Activated CD8-positive, alpha-beta T cell treated with anti-CD3 and anti-CD28 coated beads, Interleukin-2, amount 10 ng/mL, durations not matched to agents 7 days and 5 days (primary cell): ENCODE measurements at regions not wholly inside any gene's neighbourhood (a gene's known extent, or its start where the extent isn't known, plus 50 kb on each side); places are given as distances from the start of the nearest gene placed in this dataset.
"Not testable (repeated sequence)": the region's sequence is repeated elsewhere in the genome, so short reads cannot be mapped to it uniquely, and the experiment has no call there.

Experiments used
- ATAC-seq: fragments of 150-1000 bp; cut with Tn5 transposase; one replicate; pipeline ENCODE4 v1.10.0; 2021; ENCODE audit warnings: moderate library complexity
- CTCF ChIA-PET: fragments of 350-600 bp; sonication (Branson Sonifier 250); formaldehyde crosslinking; loops from one replicate; lab custom pipeline; 2021; ENCODE audit warnings: antibody characterized with exemption; lab: Charles Lee
- POLR2A ChIA-PET: fragments of 350-600 bp; sonication (Branson Sonifier 250); formaldehyde crosslinking; loops from one replicate; lab custom pipeline; 2021; ENCODE audit warnings: antibody characterized with exemption; lab: Charles Lee
- DNase-seq: peaks from one replicate; pipeline ENCODE4 v3.0.0-alpha.2; 2020
- H3K27ac Mint-ChIP-seq: one replicate; pipeline ENCODE4 v1.8.0; 2021; ENCODE audit warnings: mild to moderate bottlenecking, mixed read lengths
- H3K27me3 Mint-ChIP-seq: one replicate; pipeline ENCODE4 v1.8.0; 2021; ENCODE audit warnings: low read depth, mixed read lengths
- H3K36me3 Mint-ChIP-seq: one replicate; pipeline ENCODE4 v1.8.0; 2021; ENCODE audit warnings: low read depth, mixed read lengths
- H3K4me1 Mint-ChIP-seq: one replicate; pipeline ENCODE4 v1.8.0; 2021; ENCODE audit warnings: low read depth, mixed read lengths
- H3K4me3 Mint-ChIP-seq: one replicate; pipeline ENCODE4 v1.8.0; 2021; ENCODE audit warnings: mild to moderate bottlenecking, mixed read lengths
- H3K9me3 Mint-ChIP-seq: one replicate; pipeline ENCODE4 v1.8.0; 2022; ENCODE audit warnings: mixed read lengths; ENCODE audit not compliant: insufficient read depth

DNA sequence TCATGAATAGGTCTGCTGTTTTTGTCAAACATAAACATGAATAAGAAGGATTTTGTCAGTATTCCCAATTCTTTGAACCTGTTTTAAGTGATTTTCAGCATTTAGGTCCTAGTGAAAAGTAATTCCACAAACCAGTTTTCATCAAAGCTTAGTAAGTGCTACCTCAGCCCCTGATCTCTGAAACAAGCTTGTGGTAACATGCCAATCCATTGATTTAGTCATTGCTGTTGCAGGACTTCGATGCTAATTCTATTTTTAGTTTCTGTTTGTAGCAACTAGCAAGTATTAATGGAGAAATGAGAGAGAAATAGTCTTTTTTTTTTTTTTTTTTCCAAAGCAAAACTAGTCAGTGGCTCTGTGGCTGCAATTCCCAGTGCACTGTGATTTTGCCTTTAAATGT, 91.4 kb downstream of the JRKL start:
- Mint-ChIP-seq H3K4me1 (no peaks in the 10 kb centered on the region), H3K27me3 (peaks cover 2% of the 10 kb centered on the region), H3K9me3 (no peaks in the 10 kb centered on the region), H3K36me3 (no peaks in the 10 kb centered on the region), H3K4me3 (no peak overlapping the region), H3K27ac (no peak overlapping the region)
- DNase-seq (no peak), ATAC-seq (no peak)
- POLR2A ChIA-PET, result no interaction called here
- CTCF ChIA-PET, result interaction anchor here (2.8 kb wide), 1 partner anchor 18 kb away, joined by 22 read pairs; no protein-coding TSS in a partner anchor

DNA sequence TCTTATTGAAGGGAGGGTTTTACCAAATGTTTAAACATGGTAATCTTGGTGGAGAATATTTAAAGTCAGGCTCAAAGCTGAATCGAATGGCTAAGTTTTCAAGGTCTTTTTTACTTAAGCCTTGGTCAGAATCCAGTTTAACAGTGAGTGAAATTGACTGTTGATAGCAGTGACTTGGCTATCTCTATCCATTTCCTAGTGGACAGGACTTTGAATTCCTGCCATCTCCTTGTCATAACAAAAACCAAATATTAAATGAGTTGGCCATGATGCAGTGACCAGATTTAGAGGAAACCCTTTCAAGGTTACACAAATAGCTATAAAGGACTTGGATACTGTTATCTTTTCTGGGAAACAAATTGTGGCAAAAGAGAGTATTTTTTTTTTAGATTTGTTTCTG, 92.0 kb downstream of the JRKL start:
- Mint-ChIP-seq H3K36me3 (no peaks in the 10 kb centered on the region), H3K4me1 (no peaks in the 10 kb centered on the region), H3K4me3 (no peak overlapping the region), H3K9me3 (no peaks in the 10 kb centered on the region), H3K27ac (no peak overlapping the region), H3K27me3 (peaks cover 2% of the 10 kb centered on the region)
- no peak for ATAC-seq
- DNase-seq, result no peak
- ChIA-PET POLR2A (no interaction called here), CTCF (interaction anchor here (2.8 kb wide), 1 partner anchor 18 kb away, joined by 22 read pairs; no protein-coding TSS in a partner anchor)

DNA sequence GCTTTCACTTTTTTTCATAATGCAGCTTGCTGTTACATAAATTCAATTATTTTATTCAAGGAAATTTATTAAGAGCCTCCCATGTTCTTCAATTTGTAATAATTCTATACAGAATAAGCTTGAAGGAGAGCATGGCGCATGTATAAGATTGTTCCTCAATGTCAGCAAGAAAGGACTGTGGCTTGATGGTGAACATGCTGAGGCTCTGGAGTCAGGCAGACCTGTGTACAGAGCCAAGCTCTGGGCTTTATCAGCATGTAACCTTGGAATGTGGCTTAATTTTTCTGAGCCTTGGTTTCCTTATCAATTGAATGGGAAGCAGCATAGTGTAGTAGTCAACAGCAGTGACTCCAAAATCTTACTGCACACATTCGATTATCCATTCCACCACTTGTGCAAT, 92.4 kb downstream of the JRKL start:
- no peaks in the 10 kb centered on the region for H3K4me1 Mint-ChIP-seq
- no peak overlapping the region for H3K27ac Mint-ChIP-seq
- no peak overlapping the region for H3K4me3 Mint-ChIP-seq
- peaks cover 2% of the 10 kb centered on the region for H3K27me3 Mint-ChIP-seq
- H3K9me3 Mint-ChIP-seq, result no peaks in the 10 kb centered on the region
- DNase-seq (no peak), ATAC-seq (no peak)
- POLR2A ChIA-PET, result no interaction called here
- CTCF ChIA-PET, result interaction anchor here (2.8 kb wide), 1 partner anchor 19 kb away, joined by 22 read pairs; no protein-coding TSS in a partner anchor
- no peaks in the 10 kb centered on the region for H3K36me3 Mint-ChIP-seq

DNA sequence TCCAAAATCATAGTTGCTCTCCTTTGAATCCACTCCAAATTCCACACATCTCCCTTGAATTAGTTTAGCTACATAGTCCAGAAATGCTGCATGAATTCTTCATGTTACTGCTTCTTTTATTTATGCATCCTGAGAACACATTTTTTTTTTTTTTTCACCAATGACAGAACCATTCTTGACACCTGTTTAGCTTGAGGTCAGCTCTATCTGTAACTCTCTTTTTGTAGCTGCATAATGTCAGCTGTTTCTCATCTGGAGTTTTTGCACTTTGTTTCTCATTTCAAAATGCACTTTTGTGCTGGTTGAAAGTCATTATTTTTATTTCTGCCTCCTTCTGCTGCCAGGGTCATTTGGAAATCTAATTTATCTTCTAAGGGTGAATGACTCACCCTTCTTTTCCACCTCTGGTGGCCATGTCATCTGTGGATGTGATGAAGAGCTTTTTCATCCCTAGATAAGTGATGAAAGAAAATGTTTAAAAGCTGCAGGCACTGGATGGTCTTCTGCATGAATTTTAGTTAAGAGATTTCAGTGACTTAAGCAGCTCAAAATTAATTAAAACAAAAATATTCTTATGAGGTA, 93.7 kb downstream of the JRKL start:
- ChIA-PET CTCF (interaction anchor here (0.6 to 1.9 kb wide), 3 partner anchors 12 to 20 kb away, joined by 3 to 7 read pairs (median 6); no protein-coding TSS in a partner anchor), POLR2A (no interaction called here)
- Mint-ChIP-seq H3K4me1 (no peaks in the 10 kb centered on the region), H3K27ac (no peak overlapping the region), H3K4me3 (no peak overlapping the region), H3K27me3 (peaks cover 2% of the 10 kb centered on the region), H3K36me3 (no peaks in the 10 kb centered on the region), H3K9me3 (no peaks in the 10 kb centered on the region)
- DNase-seq (no peak), ATAC-seq (no peak)

DNA sequence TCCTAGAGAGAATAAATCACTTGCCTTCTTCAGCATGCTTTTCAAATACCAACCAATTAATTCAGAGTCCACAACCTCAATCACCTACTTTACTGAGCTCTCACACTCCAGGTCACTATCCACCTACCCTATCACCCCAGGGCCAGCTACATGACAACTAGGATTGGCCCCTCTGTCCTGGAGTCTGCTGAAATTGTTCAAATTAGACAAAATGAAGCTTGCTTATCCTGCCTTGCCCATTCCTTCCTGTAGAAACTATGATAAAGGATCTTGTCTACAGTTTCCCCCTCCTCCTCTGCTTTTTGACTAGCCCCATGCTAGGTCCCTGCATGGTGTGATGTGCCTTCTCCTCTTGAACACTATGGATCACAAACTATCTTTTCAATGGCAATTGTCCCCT, 94.5 kb downstream of the JRKL start:
- POLR2A ChIA-PET, result no interaction called here
- Mint-ChIP-seq H3K4me3 (no peak overlapping the region), H3K4me1 (no peaks in the 10 kb centered on the region), H3K27me3 (peaks cover 2% of the 10 kb centered on the region), H3K27ac (no peak overlapping the region), H3K36me3 (no peaks in the 10 kb centered on the region), H3K9me3 (no peaks in the 10 kb centered on the region)
- DNase-seq (no peak), ATAC-seq (no peak)
- CTCF ChIA-PET, result interaction anchor here (1.5 to 1.9 kb wide), 2 partner anchors 20 to 21 kb away, joined by 6 to 7 read pairs; no protein-coding TSS in a partner anchor

DNA sequence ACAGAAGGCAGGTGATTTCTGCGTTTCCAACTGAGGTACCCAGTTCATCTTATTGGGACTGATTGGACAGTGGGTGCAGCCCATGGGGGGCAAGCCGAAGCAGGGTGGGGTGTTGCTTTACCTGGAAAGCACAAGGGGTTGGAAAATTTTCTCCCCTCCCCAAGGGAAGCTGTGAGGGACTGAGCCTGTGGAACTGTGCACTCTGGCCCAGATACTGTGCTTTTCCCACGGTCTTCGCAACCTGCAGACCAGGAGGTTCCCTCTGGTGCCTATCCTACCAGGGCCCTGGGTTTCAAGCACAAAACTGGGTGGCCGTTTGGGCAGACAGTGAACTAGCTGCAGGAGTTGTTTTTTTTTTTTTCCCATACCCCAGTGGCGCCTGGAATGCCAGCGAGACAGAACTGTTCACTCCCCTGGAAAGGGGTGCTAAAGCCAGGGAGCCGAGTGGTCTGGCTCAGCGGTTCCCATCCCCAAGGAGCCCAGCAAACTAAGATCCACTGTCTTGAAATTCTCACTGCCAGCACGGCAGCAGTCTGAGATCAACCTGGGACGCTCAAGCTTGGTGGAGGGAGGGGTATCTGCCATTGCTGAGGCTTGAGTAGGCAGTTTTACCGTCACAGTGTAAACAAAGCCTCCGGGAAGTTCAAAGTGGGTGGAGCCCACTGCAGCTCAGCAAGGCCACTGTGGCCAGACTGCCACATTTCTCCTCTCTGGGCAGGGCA, 97.2 kb downstream of the JRKL start:
- CTCF ChIA-PET, result no interaction called here
- H3K9me3 Mint-ChIP-seq, result no peaks in the 10 kb centered on the region

DNA sequence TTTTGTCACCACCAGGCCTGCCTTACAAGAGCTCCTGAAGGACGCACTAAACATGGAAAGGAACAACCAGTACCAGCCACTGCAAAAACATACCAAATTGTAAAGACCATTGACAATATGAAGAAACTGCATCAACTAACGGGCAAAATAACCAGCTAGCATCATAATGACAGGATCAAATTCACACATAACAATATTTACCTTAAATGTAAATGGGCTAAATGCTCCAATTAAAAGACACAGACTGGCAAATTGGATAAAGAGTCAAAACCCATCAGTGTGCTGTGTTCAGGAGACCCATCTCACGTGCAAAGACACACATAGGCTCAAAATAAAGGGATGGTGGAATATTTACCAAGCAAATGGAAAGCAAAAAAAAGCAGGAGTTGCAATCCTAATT, 99.1 kb downstream of the JRKL start:
- H3K27me3 Mint-ChIP-seq, H3K27ac Mint-ChIP-seq, POLR2A ChIA-PET, DNase-seq, H3K4me1 Mint-ChIP-seq, H3K9me3 Mint-ChIP-seq, H3K36me3 Mint-ChIP-seq, CTCF ChIA-PET, H3K4me3 Mint-ChIP-seq, ATAC-seq: not testable (repeated sequence)

More for the DNA sequence above, 97.2 kb downstream of the JRKL start:
- no peak for DNase-seq
- Mint-ChIP-seq H3K4me3 (no peak overlapping the region), H3K36me3 (no peaks in the 10 kb centered on the region), H3K27me3 (peaks cover 2% of the 10 kb centered on the region), H3K27ac (no peak overlapping the region), H3K4me1 (no peaks in the 10 kb centered on the region)
- no peak for ATAC-seq
- POLR2A ChIA-PET, result no interaction called here

DNA sequence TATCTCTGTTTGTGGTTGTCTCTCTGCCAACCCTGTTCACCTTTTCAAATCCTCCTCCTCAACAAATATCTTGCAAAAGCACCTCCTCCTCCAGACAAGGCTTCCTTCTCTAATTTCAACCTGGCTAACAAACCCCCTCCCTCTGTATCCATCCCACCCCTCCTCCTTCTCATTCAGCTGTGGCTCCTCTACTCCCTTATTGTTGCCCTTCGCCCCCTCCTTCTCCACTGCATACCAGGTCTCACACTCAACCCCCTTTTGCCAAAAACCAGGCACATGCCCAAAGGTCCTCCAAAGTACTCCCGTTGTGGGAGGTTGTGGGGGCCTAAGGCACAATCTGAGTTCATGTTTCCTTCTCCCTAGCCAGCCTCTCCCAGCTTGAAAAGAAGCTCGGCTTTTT, 110.6 kb downstream of the JRKL start:
- Mint-ChIP-seq H3K4me1 (no peaks in the 10 kb centered on the region), H3K4me3 (no peak overlapping the region), H3K27ac (no peak overlapping the region), H3K36me3 (no peaks in the 10 kb centered on the region), H3K9me3 (no peaks in the 10 kb centered on the region), H3K27me3 (no peaks in the 10 kb centered on the region)
- DNase-seq, result no peak
- CTCF ChIA-PET, result no interaction called here
- no peak for ATAC-seq
- POLR2A ChIA-PET, result no interaction called here

DNA sequence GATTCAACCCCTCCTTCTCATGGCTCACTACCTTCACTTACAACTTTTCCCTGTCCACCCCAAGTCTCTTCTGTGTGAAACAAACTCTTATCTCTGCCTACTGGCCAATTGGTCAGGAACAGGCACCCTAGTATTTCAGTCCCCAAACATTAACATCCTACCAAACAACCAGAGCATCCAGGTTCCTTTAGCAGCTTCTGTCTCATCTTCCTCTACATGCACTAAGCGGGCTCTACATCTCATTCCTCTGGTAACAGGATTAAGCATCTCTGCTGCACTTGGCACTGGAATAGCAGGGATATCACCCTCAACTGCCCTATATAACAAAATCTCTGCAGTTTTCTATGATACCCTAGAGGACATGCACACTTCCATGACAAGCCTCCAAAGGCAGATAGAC, 116.2 kb downstream of the JRKL start:
- POLR2A ChIA-PET, result no interaction called here

DNA sequence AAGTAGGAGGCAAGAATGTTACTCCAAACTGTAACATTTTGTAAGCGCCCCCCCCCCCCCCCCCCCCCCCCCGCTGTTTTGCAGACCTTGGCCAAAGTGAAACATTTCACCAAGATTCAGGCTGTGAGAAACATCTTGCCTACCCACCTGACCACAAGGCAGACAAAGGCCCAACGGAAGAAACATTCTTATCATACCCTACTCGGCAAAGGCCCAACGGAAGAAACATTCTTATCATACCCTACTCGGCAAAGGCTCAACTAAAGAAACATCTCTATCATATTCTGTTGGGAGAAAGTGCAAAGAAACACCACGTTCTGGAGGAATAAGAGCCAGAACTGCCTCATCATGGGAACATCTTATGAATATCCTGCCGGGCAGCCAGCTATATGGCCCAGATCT, 117.1 kb downstream of the JRKL start:
- Mint-ChIP-seq H3K27ac (no peak overlapping the region), H3K4me3 (no peak overlapping the region), H3K36me3 (no peaks in the 10 kb centered on the region), H3K27me3 (no peaks in the 10 kb centered on the region), H3K9me3 (no peaks in the 10 kb centered on the region), H3K4me1 (no peaks in the 10 kb centered on the region)
- no peak for DNase-seq
- CTCF ChIA-PET, result no interaction called here
- POLR2A ChIA-PET, result no interaction called here
- ATAC-seq, result no peak

More for the DNA sequence above, 116.2 kb downstream of the JRKL start:
- H3K27me3 Mint-ChIP-seq, result no peaks in the 10 kb centered on the region
- no peaks in the 10 kb centered on the region for H3K4me1 Mint-ChIP-seq
- DNase-seq (no peak), ATAC-seq (no peak)
- H3K36me3 Mint-ChIP-seq, result no peaks in the 10 kb centered on the region
- CTCF ChIA-PET, result no interaction called here
- no peak overlapping the region for H3K27ac Mint-ChIP-seq
- no peak overlapping the region for H3K4me3 Mint-ChIP-seq
- no peaks in the 10 kb centered on the region for H3K9me3 Mint-ChIP-seq

DNA sequence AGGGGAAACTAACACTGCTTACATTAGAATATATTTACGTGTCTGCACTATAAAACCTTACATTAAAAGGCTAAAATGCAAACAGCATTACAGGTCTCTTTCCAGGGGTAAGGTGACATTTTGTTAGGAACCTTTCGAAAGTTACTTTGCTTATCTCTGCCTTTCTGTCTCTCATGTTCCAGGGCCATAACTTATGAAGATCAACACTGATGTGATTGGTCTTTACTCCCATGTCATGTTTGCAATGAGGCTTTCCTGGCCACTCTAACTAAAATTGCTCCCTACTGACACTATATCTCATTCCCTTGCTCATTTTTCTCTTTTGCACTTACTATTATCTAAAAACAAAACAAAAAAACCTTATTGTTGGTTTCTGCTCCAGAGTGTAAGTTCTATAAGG, 119.0 kb downstream of the JRKL start:
- Mint-ChIP-seq H3K4me1 (no peaks in the 10 kb centered on the region), H3K27me3 (no peaks in the 10 kb centered on the region), H3K9me3 (no peaks in the 10 kb centered on the region), H3K36me3 (no peaks in the 10 kb centered on the region), H3K27ac (no peak overlapping the region), H3K4me3 (no peak overlapping the region)
- DNase-seq (no peak), ATAC-seq (no peak)
- POLR2A ChIA-PET, result no interaction called here
- CTCF ChIA-PET, result no interaction called here

DNA sequence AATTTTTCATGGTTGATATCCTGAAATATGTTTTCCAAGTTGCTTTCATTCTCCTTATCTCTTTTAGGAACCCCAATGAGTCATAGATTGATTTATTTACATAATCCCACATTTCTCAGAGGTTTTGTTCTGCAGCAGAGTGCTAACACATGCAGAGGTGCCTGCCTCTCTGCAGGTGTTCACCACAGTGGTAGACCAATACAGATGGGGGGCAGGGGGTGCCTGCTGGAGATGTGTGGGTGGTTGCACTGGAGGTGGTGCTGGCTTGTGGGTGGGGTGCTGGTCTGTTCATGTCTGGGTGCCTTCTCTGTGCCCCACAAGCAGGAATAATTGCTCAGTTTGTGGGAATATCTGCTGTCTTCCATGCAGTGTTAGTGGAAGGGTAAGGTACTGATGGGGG, 131.1 kb downstream of the JRKL start:
- DNase-seq (no peak), ATAC-seq (no peak)
- Mint-ChIP-seq H3K4me1 (no peaks in the 10 kb centered on the region), H3K27ac (no peak overlapping the region), H3K36me3 (no peaks in the 10 kb centered on the region), H3K4me3 (no peak overlapping the region), H3K9me3 (no peaks in the 10 kb centered on the region), H3K27me3 (peaks cover 3% of the 10 kb centered on the region)
- CTCF ChIA-PET, result no interaction called here
- POLR2A ChIA-PET, result no interaction called here
